Ectodermal cell (in vitro differentiated cells): ENCODE measurements at regions not wholly inside any gene's neighbourhood (a gene's known extent, or its start where the extent isn't known, plus 50 kb on each side); places are given as distances from the start of the nearest gene placed in this dataset.

Source experiments
- H3K27ac ChIP-seq: 2 replicates; pipeline ENCODE4 v1.7.0; 2013; ENCODE audit warnings: mild to moderate bottlenecking, low read depth, low read length; ENCODE audit not compliant: insufficient read depth, poor library complexity, severe bottlenecking
- H3K27me3 ChIP-seq: 2 replicates; pipeline ENCODE4 v1.7.0; 2013; ENCODE audit warnings: mild to moderate bottlenecking, low read length; ENCODE audit not compliant: insufficient read depth, control insufficient read depth, poor library complexity, severe bottlenecking
- H3K36me3 ChIP-seq: one replicate; pipeline ENCODE4 v1.7.0; 2013; ENCODE audit warnings: low read length; ENCODE audit not compliant: control insufficient read depth, insufficient read depth
- H3K4me1 ChIP-seq: one replicate; pipeline ENCODE4 v1.7.0; 2013; ENCODE audit warnings: low read length; ENCODE audit not compliant: control insufficient read depth, insufficient read depth
- H3K4me3 ChIP-seq: 2 replicates; pipeline ENCODE4 v1.7.0; 2013; ENCODE audit warnings: low read depth, low read length, control low read depth; ENCODE audit not compliant: insufficient read depth
- H3K9me3 ChIP-seq: 2 replicates; pipeline ENCODE4 v1.7.0; 2013; ENCODE audit warnings: mild to moderate bottlenecking, low read length, moderate library complexity; ENCODE audit not compliant: control insufficient read depth
- WGBS, 2 experiments: methylation state at CpG; one replicate each; pipeline ENCODE4 v1.1.7; 2013; ENCODE audit warnings: missing lambda C conversion rate in 2 of 2; 5-methylcytosine and 5-hydroxymethylcytosine counted together

DNA sequence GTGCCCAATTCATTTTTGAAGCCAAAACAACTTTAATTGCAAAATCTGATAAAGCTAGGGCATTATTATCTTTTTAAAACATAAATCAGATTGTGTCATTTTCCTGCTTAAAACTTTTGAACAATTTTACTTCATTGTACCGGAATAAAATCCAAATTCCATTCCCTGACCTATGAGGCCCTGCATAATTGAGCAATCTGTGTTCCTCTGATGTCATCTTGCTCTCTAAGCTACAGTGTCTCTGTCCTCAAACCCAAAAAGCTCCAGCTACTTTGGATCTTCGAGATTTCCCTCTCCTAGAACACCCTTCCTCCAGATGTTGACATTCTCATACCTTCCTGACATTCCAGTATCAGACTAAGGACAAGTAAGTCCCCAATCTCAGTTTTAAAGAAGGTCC is 395.9 kb downstream of the LRATD1 start:
- Histone ChIP-seq H3K9me3 (no peaks in the 10 kb centered on the region), H3K27me3 (no peaks in the 10 kb centered on the region), H3K36me3 (no peaks in the 10 kb centered on the region), H3K4me3 (no peak overlapping the region), H3K4me1 (peaks cover 6% of the 10 kb centered on the region), H3K27ac (no peak overlapping the region)
- 94 to 95% methylated on average over 2 of the region's 2 CpGs for WGBS, 2 experiments

DNA sequence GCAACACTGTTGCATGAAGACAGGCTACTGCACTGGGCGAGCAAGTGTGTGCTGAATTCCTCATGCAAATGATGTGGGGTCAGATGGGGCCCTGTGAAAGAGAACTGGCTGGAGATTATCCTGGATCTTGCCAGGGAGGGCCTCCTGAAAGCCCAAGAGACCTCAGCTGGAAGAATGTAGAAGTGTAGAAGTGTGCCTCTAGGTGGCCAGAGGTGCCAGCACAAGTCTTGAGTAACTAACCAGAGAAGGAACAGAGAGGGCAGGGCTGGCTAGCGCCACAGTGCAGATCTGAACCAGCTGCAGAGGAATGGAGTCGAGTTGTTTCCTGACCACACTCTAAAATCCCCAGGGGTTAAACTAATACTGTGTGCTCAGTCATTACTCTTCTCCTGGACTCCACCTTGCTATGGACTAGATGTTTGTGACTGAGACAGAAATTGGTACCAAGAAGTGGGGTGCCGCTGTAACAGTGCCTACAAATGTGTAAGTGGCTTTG is 399.3 kb downstream of the LRATD1 start:
- Histone ChIP-seq H3K36me3 (no peaks in the 10 kb centered on the region), H3K4me1 (peaks cover 6% of the 10 kb centered on the region), H3K9me3 (no peaks in the 10 kb centered on the region), H3K27me3 (no peaks in the 10 kb centered on the region), H3K4me3 (no peak overlapping the region), H3K27ac (no peak overlapping the region)
- WGBS, 2 experiments = 83 to 87% methylated on average over 4 of the region's 4 CpGs

DNA sequence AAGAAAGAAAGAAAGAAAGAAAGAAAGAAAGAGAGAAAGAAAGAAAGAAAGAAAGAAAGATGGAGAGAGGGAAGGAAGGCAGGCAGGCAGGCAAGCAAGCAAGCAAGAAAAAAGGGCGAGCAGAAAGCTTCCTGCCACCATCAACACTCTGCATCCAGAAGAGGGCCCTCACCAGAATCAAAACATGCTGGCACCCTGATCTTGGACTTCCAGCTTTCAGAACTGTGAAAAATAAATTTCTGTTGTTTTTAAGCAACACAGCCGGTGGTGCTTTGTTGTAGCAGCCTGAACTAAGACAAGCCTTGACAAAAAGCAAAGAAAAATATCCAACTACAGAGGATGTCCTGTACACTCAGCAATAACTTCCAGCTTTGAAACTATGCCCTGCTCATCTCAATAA is 401.7 kb downstream of the LRATD1 start:
- WGBS, 2 experiments = 69 to 85% methylated on average over 2 of the region's 2 CpGs
- H3K4me1 ChIP-seq = peaks cover 6% of the 10 kb centered on the region
- no peaks in the 10 kb centered on the region for H3K27me3 ChIP-seq

DNA sequence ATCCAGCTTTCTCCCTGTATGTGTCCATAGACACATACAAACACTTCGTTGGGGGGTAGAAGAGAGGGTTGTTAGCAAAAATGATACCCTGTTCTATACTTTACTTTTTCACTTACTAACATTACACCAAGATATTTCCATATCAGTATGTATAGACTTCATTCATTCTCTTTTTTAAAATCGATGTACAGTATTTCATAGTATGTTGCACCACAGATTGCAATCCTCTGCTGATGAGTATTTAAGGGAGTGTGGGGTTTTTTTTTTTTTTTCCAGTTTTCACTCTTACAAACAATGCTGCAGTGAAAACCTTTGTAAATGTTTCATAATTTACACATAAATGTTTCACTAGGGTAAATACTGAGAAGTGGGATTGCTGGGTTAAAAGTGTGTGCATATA is 402.3 kb downstream of the LRATD1 start:
- H3K4me1 ChIP-seq = peaks cover 6% of the 10 kb centered on the region
- no peak overlapping the region for H3K27ac ChIP-seq
- H3K27me3 ChIP-seq = no peaks in the 10 kb centered on the region
- no peaks in the 10 kb centered on the region for H3K9me3 ChIP-seq
- H3K4me3 ChIP-seq = no peak overlapping the region
- WGBS, 2 experiments = 100% methylated on average over 1 of the region's 2 CpGs; no CpG with 5 or more reads in 1 of the 2 experiments
- no peaks in the 10 kb centered on the region for H3K36me3 ChIP-seq

More for the DNA sequence above, 401.7 kb downstream of the LRATD1 start:
- no peak overlapping the region for H3K27ac ChIP-seq
- H3K9me3 ChIP-seq = no peaks in the 10 kb centered on the region
- no peaks in the 10 kb centered on the region for H3K36me3 ChIP-seq
- no peak overlapping the region for H3K4me3 ChIP-seq

DNA sequence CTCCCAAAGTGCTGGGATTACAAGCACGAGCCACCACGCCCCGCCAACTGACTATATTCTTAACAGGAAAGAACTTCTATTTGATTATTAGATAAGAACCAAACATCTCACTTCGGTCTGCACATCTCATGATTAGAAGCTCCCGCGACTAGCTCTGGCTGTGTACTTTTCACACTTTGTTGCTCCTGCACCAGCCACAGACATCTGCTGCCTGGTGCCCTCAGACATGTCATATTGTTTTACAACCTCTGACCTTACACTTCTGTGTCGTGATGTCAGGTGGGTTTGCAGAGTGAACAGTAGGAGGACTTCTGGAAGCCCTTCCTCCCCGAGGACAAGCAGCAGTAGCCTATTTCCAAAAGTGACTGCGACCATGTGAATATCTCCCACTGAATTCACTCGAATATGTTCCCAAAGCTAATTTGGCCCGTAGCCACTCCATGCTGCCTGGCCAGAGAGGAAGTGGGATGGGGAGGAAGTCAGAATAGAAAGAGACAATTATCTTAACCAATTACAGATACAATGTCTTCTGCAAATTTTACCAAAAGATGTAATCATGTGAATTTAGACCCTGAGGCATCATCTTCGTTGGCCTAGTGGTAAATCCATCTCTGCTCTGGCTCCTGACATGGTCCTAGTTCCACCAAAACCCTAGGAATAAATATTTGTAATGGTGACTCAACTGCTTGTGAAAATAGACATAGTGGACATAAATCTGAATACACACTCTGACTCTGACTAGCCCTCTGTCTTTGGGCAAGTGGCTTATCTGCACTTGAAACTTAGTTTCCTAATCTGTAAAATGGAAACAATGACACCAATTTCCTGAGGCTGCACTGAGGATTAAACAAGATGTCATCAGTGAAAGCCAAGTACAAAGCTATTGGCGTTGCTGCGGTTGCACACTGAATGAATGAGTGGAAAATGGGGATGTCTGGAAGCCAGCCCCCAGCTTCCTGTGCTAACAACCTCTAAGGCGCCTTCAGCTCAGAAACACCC is 406.1 kb downstream of the LRATD1 start:
- Histone ChIP-seq H3K4me3 (no peak overlapping the region), H3K27ac (no peak overlapping the region), H3K36me3 (no peaks in the 10 kb centered on the region), H3K9me3 (no peaks in the 10 kb centered on the region), H3K27me3 (no peaks in the 10 kb centered on the region), H3K4me1 (peaks cover 6% of the 10 kb centered on the region)
- 85 to 90% methylated on average over 14 to 15 of the region's 15 CpGs for WGBS, 2 experiments

DNA sequence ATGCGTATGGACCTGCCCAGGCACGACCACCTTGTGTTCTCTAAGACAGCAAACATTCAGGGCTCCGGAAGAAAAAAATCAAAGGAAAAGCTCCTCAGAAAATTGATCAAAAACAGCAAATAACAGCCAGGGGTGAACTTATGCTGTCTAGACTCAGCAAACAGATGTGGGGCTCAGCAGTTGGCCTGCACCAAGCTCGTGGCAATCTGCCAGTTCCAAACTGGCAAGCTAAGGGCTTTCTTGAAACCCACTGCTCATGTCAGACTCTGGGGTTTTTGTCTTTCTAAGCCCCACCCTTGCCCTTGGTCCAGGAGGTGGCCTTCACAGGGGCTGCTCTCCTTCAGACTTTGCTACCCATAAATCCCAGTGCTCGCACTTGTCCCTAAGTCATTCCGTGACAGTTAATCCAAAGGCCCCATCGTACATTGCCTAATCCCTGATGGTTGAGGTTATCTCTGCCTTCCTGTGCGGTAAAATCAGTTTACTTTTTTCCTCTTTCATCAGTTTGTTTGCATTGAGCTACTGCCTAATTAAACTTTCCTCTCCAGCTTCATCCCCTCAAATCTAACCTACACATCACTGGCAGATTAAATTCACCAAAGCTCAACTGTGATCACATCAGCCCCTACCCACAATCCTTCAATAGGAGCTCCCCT is 408.0 kb downstream of the LRATD1 start:
- Histone ChIP-seq H3K27ac (no peak overlapping the region), H3K4me1 (peaks cover 6% of the 10 kb centered on the region), H3K36me3 (no peaks in the 10 kb centered on the region), H3K4me3 (no peak overlapping the region), H3K9me3 (no peaks in the 10 kb centered on the region), H3K27me3 (no peaks in the 10 kb centered on the region)
- WGBS, 2 experiments = 94% methylated on average over 8 of the region's 8 CpGs

DNA sequence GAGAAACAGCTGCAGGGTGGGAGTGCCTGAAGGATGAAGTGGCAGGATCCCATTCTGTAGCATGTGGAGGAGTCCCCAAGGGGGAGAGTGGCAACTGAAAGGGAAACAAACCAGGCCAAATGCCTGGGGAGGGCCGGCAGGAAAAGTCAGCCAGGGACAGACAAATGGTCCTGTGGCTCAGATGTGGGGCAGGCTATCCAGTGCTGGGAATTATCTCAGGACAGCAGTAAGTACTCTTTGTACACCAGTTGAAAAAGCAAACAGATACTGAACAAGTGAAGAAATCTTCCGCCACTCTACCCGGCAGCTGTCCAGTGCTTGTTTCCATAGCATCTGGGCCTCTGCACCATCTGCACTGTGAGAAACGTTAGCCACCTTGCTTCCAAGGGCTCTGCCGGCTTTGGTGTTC is 408.9 kb downstream of the LRATD1 start:
- H3K36me3 ChIP-seq = no peaks in the 10 kb centered on the region
- H3K27ac ChIP-seq = no peak overlapping the region
- 90% methylated on average over 5 of the region's 5 CpGs for WGBS, 2 experiments
- H3K4me3 ChIP-seq = no peak overlapping the region
- no peaks in the 10 kb centered on the region for H3K9me3 ChIP-seq
- no peaks in the 10 kb centered on the region for H3K27me3 ChIP-seq
- peaks cover 6% of the 10 kb centered on the region for H3K4me1 ChIP-seq

DNA sequence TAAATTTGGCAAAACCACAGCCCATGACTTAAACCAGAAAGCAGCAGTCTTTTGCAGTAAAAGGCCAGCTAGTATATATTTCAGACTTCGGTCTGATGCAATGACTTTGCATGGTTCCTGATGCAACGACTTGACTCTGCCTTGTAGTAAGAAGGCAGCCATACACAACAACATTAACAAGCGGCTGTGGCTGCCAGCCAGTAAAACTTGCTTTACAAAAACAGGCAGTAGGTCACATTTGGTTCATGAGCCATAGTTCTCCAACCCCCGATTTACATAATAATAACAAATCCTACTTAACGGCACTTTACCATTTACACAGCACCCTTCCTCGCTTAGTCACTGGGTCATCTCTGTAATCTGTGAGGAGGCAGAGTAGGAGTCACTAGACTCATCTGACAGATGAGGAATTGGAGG is 410.3 kb downstream of the LRATD1 start:
- Histone ChIP-seq H3K4me1 (peaks cover 6% of the 10 kb centered on the region), H3K36me3 (no peaks in the 10 kb centered on the region), H3K4me3 (no peak overlapping the region), H3K27ac (no peak overlapping the region), H3K27me3 (no peaks in the 10 kb centered on the region), H3K9me3 (no peaks in the 10 kb centered on the region)
- 67 to 77% methylated on average over 6 of the region's 6 CpGs for WGBS, 2 experiments

DNA sequence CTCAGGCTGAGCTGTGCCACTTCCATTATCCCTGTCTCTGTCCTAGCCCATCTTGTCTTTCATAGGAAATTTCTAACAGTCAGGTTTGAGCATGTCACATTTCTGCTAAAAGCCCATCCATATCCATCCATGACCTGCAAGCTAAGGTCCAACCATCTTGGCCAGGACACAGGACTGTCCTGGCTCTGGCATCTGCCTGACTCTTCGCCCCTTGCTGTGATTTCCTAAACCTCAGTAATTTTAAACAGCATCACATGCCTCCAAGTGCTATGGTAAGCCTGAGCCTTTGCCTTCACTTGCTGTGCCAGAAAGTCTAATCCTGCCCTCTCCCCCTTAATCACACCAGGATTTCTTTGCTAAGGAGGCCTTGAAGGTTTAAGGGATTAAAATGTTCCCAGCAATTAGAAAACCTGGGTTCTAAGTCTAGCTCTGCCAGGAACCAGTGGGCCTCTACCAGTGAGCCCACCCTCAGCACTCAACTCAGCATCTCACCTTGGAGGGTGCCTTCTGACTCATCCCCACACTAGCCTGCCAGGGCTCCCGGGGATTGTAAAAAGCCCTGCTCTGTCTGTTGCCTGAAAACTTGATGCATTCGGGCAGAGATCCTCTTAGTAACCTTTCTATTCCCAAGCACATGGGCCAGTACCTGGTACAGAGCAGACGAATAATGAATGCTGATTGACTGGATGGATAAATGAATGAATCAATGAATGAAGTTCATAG is 411.0 kb downstream of the LRATD1 start:
- Histone ChIP-seq H3K9me3 (no peaks in the 10 kb centered on the region), H3K27me3 (no peaks in the 10 kb centered on the region), H3K4me1 (peaks cover 6% of the 10 kb centered on the region), H3K27ac (no peak overlapping the region), H3K4me3 (no peak overlapping the region), H3K36me3 (no peaks in the 10 kb centered on the region)
- WGBS, 2 experiments = 68 to 72% methylated on average over 4 of the region's 4 CpGs

DNA sequence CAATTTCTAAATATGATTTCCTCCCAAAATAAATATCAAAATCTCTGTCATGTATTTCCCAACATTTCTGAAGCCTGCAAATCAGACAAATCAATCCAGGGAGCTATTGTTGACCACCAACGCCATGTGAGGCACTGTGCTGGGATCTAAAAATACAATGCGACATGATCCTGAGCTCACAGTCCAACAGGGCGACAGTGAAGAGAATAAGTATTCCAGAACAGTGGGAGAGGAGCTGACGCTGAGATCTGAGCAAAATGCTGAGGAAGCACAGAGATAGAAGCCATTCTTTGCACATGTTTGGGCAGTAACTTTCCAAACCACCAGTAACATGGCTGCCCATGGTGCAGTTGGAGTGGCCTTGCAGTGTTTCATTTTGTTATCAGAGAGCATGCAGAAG is 412.5 kb downstream of the LRATD1 start:
- Histone ChIP-seq H3K36me3 (no peaks in the 10 kb centered on the region), H3K4me3 (no peak overlapping the region), H3K27ac (no peak overlapping the region), H3K27me3 (no peaks in the 10 kb centered on the region), H3K9me3 (no peaks in the 10 kb centered on the region), H3K4me1 (peaks cover 10% of the 10 kb centered on the region)
- 91% methylated on average over 4 of the region's 4 CpGs for WGBS, 2 experiments
